Caki2 (cell line): ENCODE measurements at regions not wholly inside any gene's neighbourhood (a gene's known extent, or its start where the extent isn't known, plus 50 kb on each side); places are given as distances from the start of the nearest gene placed in this dataset.
A peak's percentile ranks its signal among the peaks of the same experiment; 100 is the strongest.

Experiments used
- DNase-seq: peaks from one replicate; pipeline ENCODE4 v3.0.0-alpha.2; 2015; ENCODE audit warnings: low read depth
- in situ Hi-C: cut with HindIII; loops from 2 replicates; pipeline ENCODE4 v1.10.0; 2016; ENCODE audit warnings: low sequenced_read_pairs, low pct_unique_long_range_greater_than_20kb, mixed read lengths

DNA sequence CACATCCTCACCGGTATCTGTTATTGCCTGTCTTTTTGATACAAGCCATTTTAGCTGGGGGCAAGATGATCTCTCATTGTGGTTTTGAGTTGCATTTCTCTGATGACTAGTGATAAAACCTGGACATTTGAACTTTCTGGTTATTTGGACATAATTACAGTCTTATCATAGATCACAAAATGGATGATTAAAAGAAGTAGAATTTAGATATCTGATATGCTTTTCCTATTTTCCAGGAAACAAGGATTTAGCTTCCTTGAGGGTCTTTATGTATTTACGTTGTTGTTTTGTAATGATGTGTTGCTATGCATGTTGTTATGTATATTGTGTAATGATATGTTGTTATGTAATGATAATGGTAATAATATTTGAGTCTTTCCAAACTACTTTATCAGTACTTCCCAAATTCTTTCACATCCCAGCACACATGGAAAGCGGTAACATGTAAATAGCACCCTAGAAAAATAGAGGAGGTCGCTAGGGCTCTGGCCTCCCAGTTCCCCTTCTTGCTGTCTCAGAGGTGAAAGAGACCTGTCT, 53.8 kb downstream of the GJD2 start:
- no peak for DNase-seq
- in situ Hi-C loops, result no loop called here

DNA sequence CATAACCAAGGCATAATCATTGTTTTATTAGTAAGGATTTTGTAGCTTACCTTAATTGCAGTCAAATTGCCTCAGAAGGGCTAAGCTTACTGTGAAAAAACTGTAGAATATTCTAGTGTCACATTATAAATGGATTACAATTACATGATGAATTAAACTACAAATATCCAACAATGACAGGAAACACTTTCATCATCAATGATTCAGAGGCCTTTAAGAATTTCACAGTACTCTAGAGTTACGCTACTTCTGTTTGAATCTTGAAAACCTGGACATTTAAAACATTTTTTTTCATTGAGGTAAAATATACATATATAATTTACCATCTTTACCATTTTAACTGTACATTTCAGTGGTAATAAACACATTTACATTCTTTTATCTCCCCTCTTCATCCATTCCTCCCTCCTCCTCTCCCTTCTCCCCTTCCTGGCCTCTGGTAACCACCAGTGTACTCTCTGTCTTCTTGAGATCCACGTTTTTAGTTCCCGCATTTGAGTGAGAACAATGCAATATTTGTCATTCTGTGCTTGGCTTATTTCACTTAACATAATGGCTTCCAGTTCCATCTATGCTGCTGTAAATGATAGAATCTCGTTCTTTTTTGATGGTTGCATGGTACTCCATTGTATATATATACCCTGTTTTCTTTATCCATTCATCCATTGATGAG, 54.7 kb downstream of the GJD2 start:
- in situ Hi-C loops, result no loop called here
- no peak for DNase-seq

DNA sequence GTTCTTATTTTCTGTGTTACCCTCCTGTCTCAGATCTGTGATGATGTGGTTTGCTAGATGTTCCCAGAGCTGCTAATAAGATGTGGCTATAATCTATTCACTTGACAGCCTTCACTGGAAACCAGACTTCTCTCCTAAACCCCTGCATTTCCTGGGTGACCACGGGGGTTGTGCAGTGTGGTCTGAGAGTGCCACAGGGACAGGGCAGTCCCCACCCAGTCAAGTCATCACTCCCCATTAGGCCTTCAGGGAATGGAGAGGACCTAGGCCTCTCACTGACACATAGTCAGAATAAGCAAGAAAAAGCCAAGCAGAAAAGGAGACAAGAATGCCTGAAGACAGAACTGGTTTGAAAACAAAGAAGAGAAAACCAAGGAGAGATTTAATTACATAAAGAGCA, 58.3 kb downstream of the GJD2 start:
- in situ Hi-C loops, result no loop called here
- DNase-seq, result no peak

DNA sequence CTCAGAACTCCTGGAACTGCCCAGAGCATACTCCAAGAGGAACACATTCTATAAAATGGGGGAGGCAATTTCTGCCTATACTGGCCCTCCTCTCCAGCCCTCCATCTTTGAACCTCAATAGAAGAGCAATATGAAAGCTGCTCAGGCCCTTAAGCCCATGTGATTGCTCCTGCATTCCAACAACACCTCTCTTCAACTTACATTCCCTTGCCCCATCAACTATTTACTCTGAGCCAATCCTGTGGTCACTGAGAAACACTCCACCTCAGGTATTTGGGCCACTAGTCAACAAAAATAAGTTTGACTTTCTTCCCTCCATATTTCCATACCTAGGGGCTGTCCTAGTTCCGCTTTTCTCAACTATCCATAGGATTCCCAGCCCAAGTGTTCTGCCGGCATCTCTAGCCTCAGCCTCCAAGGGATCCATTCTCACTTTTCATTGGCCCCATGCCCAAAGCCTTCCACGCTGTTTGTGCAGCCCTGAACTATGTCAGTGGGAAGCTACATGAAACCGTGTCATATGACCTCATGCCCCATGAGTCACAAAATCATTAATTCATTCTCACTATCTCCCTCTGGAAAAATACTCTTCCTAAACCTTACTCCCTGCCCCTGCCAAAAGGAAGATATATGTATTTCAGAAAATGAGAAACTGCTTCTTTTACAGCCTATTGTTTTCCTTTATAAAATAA, 61.6 kb downstream of the GJD2 start:
- peak; percentile 28 for DNase-seq
- in situ Hi-C loops, result no loop called here

DNA sequence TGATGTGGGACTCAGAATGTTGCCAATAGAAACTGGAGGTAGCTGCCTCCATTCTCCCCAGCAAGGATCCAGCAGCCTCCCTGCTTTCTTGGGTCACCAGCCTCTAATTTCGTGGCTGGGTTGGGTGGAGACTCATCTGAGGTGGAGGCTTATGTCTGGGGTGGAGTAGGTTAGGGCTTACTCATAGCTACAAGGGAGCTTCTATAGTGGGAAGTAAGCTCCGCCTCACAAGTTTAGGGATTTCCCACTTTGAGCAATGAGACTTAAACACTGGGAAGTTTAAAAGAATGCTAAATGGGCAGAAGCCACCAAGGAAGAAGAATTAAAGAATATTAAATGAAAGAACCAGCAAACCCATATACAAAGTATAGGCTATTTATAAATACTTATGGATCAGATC, 63.8 kb downstream of the GJD2 start:
- peak; percentile 8 for DNase-seq
- in situ Hi-C loops, result no loop called here

DNA sequence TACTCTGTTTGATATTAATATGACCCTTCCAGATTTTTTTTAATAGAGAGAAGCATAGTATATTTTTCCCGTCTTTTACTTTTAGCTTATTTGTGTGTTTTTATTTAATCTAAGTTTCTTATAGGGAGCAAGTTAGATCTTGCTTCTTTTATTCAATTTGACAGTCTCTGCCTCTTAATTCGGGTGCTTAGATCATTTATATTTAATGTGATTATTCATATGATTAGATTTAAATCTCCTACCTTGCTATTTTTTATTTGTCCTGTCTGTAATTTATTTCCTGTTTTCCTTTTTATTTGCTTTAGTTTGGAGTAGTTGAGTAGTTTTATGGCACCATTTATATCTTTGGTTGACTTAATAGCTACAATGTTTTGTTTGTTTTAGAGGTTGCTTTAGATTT, 66.1 kb downstream of the GJD2 start:
- in situ Hi-C loops, result no loop called here
- no peak for DNase-seq

DNA sequence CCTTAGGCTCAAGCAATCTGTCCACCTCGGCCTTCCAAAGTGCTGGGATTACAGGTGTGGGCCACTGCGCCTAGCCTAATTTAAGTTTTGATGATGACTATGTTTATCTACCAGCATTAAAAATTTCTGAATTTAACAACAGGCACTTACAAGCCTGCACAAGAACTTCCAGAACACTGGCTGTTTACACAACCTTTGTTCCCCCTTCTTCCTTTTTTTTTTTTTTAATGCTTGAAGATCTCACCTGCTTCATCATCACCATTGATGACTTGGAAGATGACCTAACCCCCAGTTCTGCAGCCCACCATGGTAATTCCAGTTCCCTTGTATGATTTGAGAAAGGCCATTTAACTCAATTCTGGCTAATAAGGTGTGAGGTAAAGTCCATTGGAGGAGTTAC, 70.4 kb downstream of the GJD2 start:
- no peak for DNase-seq
- in situ Hi-C loops, result no loop called here

DNA sequence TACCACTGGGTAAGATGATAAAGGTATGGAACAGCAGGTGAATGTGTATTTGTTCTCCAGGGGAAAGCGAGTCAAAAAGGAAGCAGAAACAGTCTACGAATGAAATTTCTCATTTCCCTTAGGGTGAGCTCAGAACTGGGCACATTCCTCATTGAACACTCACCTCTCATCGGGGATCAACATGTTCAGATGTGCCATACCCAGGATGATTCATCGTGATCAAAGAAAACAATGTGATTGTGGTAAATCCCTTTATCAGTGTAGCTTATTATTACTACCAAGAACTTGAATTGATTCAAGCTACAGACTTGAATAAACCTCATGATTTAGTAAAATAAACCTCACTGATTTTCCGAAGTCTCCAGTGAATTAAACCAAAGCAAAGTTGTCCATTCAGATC, 72.1 kb downstream of the GJD2 start:
- DNase-seq, result no peak
- in situ Hi-C loops, result no loop called here

DNA sequence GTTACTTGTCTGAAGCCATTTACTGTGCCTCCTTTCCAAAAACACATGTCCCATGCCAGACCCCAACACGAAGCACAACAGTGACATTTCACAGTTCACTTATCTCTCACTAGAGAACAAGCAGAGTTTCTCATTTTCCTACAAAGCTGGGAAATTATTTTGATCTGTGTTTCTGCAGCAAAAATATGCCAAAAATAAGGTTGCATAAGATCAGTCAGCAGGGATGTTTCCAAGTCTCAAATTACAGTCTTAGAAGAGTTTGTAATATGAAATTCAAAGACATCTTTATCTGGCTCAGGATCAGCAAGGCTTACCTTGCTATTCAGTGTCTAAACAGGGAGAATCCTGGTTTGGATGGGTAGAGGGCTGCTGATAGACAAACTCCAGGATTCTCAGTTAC, 75.5 kb downstream of the GJD2 start:
- in situ Hi-C loops, result no loop called here

DNA sequence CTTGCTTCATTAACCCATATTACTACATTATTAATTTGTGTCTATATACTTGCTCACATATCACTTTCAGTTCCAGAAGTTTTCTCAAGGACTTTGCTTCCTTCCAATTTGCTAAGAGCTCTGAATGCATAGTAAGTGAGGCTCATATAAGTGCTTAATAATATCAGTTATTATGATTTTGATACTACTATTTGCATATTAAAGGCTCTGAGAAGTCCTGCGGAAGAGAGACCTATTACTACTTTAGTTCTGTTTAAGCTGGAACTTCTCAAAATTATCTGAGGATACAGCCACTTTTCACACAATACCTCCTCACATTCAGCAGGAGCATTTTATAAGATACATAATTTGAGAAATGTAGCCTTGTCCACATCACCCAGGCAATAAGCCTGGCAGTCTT, 81.6 kb downstream of the GJD2 start:
- no peak for DNase-seq
- in situ Hi-C loops, result no loop called here

More for the DNA sequence above, 75.5 kb downstream of the GJD2 start:
- DNase-seq, result no peak

DNA sequence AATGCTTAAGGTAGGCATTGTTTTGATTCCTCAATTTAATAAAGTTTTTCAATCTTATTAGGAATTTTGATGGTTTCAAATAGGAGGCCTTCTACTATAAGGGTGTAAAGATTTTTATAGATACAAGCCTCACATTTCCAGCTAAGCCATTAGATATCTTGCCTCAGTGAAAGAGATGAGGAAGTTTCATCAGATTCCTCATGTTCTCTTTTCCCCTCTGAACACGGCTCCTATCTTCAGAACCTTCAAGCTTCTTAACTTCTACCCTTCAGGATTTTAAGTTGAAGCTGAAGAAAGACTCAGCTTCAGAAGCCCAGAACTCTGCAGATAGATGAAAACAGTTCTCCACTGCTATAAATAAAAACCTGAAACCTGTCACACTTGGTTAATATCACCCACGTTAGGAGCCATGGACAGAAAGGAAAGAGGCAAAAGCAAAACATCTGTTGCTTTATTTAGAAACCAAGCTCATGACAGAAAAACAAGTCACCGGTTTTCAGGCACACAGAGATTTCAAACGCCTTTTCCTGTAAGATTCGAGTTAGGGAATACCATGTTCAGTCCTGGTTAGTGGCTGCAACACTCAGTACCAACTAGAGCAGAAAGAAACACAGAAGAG, 82.2 kb upstream of the GOLGA8B start:
- no peak for DNase-seq
- in situ Hi-C loops, result no loop called here

DNA sequence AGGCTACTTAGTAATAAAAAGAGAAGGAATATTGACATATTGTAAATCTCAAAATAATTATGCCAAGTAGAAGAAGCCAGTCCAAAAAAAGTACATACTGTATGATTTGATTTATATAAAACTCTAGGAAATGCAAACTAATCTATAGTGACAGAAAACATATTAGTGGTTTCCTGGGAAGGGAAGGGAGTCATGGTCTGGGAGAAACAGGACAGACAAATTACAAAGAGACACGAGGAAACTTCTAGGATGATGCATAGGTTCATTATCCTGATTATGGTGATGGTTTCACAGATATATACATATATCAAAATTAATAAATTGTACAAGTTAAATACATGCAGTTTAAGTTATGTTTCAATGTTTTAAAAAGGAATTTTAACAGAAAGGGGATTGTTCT, 81.0 kb upstream of the GOLGA8B start:
- in situ Hi-C loops, result no loop called here
- DNase-seq, result no peak

DNA sequence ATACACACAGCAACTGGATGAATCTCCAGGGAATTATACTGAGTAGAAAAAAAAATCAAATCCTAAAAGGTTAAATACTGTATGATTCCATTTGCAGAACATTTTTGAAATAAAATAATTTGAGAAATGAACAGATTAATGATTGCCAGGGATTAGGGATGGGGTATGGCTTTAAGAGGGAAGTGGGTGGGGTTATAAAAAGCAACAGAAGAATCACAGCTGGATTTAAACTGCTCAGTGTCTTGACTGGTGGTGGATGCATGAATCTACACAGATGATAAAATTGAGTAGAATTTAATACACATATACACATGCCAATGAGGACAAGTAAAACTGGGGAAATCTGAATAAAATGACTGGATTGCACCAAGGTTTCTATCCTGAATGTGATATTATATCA, 79.7 kb upstream of the GOLGA8B start:
- in situ Hi-C loops, result no loop called here
- DNase-seq, result no peak

DNA sequence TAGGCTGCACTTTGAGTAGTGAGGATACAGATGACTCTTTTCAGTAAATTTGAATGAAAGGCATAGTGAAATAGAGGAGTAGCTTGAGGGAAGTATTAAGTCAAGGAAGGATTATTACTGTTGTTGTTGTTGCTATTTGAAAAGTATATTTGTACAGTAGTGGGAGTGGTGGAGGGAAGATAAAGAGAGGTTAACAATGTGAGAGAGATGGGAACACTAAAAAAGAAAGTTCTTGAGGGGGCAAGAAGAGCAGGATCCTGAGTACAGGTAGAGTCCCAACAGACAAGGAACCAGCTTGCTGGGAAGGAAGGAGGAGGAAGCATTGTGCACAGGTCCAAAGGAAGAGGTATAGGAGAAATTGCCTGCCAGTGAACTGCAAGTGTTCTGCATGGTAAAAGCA, 75.6 kb upstream of the GOLGA8B start:
- in situ Hi-C loops, result no loop called here
- DNase-seq, result no peak

DNA sequence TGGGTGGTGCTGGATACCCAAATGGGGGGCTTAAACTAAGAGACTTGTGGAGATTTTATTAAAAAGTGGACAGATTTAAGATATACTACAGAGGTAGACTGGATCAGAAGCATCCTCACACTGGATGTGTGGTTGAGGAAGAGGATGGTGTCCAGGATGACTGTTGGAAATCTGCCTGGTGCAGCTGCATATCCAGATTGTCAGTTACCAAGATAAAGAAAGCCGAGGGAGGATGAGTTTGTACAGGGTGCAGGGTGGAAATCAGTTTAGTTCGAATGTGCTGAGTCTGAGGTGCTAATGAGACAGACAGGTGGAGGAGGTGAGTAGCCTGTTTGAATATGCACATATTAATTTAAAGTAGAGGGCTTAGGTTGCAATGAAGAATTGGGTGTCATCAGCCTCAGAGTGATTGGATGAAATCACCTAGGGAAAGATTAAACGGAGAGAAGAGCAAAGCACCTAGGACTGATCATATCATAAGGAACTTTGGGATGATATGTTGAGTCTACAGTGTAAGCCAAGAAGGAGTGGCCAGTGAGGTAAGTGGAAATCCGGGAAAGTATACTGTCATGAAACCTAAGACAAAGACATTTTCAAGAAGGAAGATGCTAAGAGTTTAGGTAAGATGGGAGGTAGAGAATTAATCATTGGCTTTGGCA, 74.1 kb upstream of the GOLGA8B start:
- in situ Hi-C loops, result no loop called here
- no peak for DNase-seq

DNA sequence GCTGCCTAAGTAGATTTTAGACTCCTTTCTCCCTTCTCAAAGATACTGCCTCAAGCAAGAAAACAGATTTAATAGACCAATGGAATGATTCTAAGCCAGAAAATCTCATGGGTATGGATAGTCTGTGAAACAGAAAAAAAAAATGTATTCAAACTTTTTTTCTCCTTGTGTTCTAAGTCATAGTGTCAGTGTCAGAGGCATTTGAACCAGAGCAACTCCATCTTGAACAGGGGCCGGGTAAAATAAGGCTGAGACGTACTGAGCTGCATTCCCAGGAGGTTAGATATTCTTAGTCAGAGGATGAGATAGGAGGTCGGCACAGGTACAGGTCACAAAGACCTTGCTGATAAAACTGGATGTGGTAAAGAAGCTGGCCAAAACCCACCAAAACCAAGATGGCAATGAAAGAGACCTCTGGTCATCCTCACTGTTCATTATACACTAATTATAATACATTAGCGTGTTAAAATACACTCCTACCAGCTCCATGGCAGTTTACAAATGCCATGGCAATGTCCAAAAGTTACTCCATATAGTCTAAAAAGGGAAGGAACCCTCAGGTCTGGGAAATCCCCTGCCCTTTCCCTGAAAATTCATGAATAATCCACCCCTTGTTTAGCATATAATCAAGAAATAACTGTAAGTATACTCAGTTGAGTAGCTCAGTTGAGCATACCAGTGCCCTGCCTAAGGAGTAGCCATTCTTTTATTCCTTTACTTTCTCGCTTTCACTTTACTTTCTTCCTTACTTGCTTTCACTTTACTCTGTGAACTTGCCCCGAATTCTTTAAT, 72.8 kb upstream of the GOLGA8B start:
- in situ Hi-C loops, result no loop called here
- no peak for DNase-seq

DNA sequence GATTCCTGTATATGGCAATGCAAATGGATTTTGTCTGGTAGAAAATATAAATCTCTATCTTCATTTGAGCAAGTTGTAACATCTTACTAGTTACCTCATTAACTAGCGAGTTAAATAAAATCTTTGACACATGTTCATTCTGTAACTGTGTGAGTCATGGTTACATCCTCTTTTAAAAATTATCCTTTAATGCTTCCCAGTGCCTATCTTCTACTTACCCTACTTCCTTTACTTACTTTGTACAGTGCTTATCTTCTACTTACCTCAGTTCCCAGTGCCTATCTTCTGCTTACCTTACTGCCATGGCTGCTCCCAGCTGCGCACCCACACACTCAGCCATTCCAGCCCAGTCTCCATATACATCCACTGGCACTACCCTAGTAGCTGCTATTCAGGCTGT, 71.9 kb upstream of the GOLGA8B start:
- DNase-seq, result no peak
- in situ Hi-C loops, result no loop called here

DNA sequence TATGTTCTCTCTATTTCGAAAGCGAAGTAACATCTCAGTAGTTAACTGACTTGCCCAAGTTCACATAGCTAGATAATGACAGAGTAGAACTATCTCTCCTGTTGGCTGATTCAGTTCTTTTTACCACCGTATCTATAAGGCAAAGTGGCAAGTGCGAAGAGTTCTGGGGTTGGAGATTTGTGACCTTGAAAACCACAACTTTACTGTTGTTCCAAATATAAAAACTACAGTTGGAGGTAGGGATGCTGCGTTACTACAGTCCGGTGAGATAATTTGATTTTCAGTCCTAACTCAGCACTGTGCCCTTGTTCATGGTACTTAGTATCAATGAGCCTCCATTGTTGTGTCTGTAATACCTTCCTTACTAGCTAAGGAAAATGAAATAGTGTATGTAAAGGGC, 71.2 kb upstream of the GOLGA8B start:
- in situ Hi-C loops, result no loop called here
- DNase-seq, result no peak
